ENCODE measurements at regions not wholly inside any gene's neighbourhood (a gene's known extent, or its start where the extent isn't known, plus 50 kb on each side); places are given as distances from the start of the nearest gene placed in this dataset.
"Not testable (repeated sequence)": the region's sequence is repeated elsewhere in the genome, so short reads cannot be mapped to it uniquely, and the experiment has no call there.

- DNase-seq (ENCODE audit: low read depth) = no peak
Observed at GRCh38 chr6:165846123-165846966, 183.3 kb upstream of the PDE10A start.

GRCh38 chr6:165845493-165845892 is 182.5 kb upstream of the PDE10A start:
- DNase-seq (ENCODE audit: low read depth) = no peak

DNA sequence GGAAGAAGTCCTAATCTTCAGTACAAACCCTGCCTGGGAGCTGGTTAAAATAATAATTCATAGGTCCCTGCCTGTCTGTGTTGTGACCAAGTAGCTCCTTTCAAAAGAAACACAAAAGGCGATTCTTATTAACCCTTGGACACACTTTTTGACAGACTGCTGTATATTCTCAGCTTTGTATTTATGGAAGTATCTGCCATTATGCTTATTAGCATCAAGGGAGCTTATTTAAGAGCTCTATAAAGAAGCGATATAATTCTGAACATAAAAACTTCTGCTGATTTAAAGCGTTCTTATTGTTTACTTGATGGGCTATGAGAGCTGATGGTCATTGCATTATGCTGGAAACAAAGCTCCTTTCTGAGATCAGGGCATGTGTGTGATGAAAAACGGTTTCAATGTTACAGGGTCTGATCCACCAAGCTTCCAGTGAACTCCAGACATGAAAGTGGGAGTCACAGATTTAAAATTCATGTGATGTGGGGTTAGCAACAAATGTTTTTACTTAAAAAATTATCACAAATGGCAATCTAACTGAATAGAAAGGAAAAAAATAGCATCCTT is 181.8 kb upstream of the PDE10A start:
- DNase-seq (ENCODE audit: low read depth) = no peak

GRCh38 chr6:165844232-165844631 is 181.2 kb upstream of the PDE10A start:
- no peak for DNase-seq (ENCODE audit: low read depth)

- DNase-seq (ENCODE audit: low read depth) = no peak
Observed at GRCh38 chr6:165843568-165844113, 180.6 kb upstream of the PDE10A start.

- no peak for DNase-seq (ENCODE audit: low read depth)
Observed at GRCh38 chr6:165843121-165843520, 180.1 kb upstream of the PDE10A start.

GRCh38 chr6:165842281-165842936 is 179.4 kb upstream of the PDE10A start:
- no peak for DNase-seq (ENCODE audit: low read depth)

DNA sequence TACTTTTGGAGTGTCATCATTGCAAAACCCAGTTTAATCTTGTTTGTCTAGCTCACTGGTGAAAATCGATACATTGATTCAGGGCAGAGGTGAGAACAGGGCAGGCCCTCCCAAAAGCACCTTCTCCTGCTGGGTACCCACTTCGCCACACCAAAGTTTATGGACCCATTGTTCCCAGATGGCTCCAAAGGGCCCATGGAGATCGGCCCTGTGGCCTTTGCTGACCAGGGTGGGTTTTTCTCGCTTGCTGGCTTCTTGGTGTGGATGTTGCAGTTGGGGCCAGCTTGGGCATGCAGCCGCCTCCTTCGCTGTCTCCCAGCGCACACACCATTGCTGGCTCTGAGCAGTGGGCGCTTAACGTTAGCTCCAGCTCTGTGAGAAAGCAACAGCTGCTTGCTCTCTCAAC is 178.1 kb upstream of the PDE10A start:
- DNase-seq (ENCODE audit: low read depth) = no peak

DNA sequence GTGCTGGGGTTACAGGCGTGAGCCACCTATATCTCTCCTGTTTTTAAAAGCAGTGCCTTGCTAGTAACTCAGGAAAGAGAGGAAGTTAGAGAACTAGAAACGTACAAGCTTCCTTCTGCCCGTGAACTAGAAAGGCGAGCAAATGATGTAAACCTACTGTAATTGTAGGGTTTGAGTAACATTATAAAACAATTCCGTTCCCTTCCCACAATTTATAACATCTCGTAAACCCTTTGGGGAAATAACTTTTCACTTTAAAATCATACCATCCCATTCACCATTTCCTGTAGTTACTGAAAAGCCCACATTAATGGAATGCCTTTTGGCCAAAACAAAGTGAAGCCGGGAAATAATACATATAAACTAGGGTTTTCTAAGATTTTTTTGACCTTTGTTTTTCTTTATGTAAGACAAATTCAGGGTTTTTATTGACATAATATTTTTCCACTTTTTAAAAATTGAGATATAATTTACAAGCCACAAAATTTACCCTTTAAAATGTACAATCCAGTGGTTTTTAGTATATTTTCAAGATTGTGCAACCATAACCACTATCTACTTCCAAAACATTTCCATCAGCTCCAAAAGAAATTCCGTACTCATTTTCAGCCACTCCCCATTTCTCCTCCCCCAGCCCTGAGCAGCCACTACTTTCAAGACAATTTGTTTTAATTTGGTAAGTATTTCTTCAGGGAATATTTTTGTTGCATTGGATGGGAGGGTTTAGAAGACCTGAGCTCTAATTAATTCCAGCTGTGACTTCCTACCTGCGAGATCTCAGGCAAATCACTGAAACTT is 175.1 kb upstream of the PDE10A start:
- DNase-seq (ENCODE audit: low read depth) = no peak

- DNase-seq (ENCODE audit: low read depth) = not testable (repeated sequence)
Observed at GRCh38 chr6:165836648-165837047, 173.6 kb upstream of the PDE10A start.

- DNase-seq (ENCODE audit: low read depth) = no peak
Observed at GRCh38 chr6:165835410-165835851, 172.4 kb upstream of the PDE10A start.

DNA sequence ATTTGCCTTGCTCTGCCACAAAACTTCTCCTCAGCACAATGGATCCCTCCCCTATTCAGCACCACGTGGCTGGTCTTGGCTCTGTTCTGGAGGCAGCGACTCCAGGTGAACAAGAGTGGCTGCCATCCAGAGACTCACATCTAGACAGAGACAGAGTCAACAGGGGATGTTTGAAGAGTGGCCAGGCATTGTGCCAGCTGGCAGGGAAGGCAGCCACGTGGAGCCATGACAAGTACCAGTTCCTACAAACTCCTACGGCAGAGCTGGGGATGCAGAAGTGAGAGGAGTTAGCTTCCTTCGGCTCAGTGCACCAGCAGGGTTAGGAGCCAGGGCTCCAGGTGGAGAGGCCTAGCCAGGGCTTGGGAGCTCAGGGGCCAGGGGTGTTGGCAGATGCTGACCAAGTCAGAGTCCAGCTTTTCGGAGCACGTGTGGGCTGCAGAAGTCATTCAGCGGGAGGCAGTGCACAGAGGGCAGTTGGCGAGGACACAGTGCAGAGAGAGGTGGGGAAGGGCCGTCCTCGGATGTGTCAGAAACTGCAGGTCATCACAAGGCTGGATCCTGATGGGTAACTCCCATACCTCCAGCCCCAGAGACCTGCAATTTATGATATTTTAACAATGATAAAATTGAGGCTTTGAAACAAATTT is 171.7 kb upstream of the PDE10A start:
- peak; percentile 5 for DNase-seq (ENCODE audit: low read depth)

DNA sequence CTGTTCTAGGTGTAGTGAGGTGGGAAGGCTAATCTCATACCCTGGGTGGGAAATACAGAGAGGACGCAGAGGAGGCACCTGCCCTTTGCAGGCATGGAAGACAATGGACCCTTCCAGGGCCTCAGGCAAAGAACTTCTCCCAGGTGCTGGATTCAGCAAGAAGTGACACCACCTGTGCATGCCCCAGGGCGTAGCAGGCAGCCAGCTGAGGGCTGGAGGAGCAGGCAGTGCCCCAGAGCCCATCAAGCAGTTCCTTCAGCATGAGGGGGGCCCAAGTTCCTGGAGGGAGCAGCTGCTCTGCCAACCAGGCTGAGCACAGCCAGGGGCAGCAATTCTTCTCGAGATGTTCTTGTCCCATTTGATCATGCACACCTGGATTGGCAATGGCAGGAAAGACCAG is 170.3 kb upstream of the PDE10A start:
- DNase-seq (ENCODE audit: low read depth) = no peak

GRCh38 chr6:165831812-165832510 is 168.9 kb upstream of the PDE10A start:
- peak; percentile 8 for DNase-seq (ENCODE audit: low read depth)

DNA sequence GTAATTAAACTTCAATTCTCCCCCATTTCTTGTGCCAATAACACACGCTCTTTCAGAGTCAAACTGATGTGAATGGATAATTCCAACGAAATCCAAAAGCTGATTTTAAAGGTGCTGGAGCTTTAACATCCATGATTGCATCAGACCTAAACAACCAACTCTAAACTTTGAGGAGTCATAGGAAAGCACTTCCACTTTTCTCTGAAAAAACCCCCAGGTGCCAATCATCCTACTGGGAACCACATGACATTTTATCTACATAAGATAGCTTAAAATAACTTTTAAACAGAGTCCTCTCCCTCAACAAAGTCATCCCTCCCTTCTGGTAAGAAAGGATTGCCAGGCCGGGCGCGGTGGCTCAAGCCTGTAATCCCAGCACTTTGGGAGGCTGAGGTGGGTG is 167.7 kb upstream of the PDE10A start:
- no peak for DNase-seq (ENCODE audit: low read depth)

DNA sequence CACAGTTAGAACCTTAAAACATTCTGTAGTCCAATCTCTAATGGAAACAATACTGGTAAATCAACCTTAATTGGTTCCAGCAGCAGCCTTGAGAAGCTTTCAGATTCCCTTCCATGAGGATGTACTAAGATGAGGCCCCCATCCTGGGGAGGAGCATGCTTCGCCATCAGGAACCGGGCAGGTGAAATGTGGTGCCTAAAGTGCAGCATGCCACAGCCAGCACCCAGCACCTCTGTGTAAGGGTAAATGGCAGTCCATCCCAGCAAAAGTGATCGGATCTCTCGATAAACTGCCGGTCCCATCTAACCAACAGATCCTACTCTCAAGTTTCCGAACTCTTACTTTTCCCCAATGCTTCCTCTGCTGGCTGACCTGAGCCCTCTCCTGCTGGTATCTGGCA is 166.3 kb upstream of the PDE10A start:
- no peak for DNase-seq (ENCODE audit: low read depth)

DNA sequence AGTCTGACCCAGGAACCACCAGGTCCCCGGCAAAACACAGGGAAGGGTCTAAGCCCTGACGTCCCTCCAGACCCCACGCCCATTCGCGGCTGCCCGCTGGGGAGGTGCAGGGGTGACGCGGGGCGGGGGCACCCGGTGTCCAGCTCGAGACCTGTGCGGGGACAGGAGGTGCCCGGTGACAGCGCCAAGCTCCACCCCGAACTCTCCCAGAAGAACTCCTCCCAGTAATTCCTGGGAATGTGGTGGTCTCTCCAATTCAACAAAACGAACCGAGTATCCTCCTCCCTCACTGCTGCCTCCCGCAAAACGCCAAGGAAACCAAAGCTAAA is 164.1 kb upstream of the PDE10A start:
- DNase-seq (ENCODE audit: low read depth) = no peak

DNA sequence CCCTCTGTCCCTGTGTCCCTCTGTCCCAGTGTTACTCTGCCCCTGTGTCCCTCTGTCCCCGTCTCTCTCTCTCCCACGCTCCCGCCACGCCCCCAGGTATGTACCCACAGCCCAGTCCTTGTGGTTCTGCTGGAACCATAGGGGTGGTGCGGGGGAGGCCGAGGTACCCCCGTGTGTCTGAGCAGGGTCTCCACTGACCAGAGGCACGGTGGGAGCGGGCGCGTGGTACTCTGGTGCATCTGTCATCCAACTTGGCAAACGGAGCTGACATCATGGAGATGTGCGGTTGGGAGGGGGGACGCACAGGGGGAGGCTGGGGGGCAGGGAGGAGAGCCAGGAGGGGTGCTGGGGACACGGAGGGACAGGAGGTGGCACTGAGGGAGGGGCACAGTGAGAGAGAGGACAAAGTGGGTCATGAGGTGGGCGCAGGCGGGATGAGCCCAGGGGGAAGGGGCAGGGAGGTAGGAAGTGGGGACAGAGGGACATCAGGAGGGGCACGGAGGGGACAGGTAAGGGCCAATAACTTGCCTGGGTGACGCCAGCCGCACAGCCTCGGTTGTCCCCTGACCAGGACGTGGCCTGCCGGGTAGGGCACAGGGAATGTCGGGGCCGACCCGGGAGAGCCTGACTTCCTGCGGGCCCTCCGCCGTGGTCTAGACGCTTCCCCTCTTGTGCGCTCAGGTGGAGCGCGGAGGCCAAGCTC is 163.6 kb upstream of the PDE10A start:
- DNase-seq (ENCODE audit: low read depth) = no peak

GRCh38 chr6:165825256-165825815 is 162.3 kb upstream of the PDE10A start:
- peak; percentile 14 for DNase-seq (ENCODE audit: low read depth)
